Neural progenitor cell (in vitro differentiated cells): ENCODE measurements at regions not wholly inside any gene's neighbourhood (a gene's known extent, or its start where the extent isn't known, plus 50 kb on each side); places are given as distances from the start of the nearest gene placed in this dataset.

Source experiments
- EZH2 ChIP-seq: fragments of 200-600 bp; sonication (generic); IDR thresholded peaks from 2 replicates; pipeline ENCODE4 v1.6.1; 2017; ENCODE audit warnings: antibody characterized with exemption, mild to moderate bottlenecking, moderate library complexity
- EZH2phosphoT487 ChIP-seq: fragments of 200-600 bp; sonication (generic); IDR thresholded peaks from 2 replicates; pipeline ENCODE4 v1.6.1; 2017; ENCODE audit warnings: antibody characterized with exemption
- TF ChIP-seq, protein P1 (sequence below): fragments of 200-600 bp; sonication (generic); IDR thresholded peaks from 2 replicates; pipeline ENCODE4 v1.5.1; 2017; ENCODE audit warnings: antibody characterized with exemption, mild to moderate bottlenecking

DNA sequence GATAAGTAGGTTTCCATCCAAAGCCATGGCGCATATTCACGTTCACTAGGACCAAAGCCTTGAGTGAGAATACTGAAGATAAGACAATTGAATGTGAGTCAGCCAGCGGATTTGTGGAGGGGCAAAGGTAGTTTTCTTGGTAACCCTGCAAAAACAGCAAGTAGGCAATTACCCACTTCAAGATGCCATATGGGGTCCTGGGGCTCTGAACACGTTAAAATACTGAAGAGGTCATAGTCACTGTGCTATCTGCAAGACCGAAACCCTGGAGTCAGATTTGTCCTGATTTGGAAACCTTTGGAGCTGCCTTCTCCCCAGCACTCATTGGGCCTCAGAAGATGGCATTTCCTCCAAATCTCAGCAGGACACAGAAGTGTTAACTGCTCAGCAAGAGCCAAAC is 646.9 kb upstream of the LMCD1 start:
- TF ChIP-seq, protein P1, sequence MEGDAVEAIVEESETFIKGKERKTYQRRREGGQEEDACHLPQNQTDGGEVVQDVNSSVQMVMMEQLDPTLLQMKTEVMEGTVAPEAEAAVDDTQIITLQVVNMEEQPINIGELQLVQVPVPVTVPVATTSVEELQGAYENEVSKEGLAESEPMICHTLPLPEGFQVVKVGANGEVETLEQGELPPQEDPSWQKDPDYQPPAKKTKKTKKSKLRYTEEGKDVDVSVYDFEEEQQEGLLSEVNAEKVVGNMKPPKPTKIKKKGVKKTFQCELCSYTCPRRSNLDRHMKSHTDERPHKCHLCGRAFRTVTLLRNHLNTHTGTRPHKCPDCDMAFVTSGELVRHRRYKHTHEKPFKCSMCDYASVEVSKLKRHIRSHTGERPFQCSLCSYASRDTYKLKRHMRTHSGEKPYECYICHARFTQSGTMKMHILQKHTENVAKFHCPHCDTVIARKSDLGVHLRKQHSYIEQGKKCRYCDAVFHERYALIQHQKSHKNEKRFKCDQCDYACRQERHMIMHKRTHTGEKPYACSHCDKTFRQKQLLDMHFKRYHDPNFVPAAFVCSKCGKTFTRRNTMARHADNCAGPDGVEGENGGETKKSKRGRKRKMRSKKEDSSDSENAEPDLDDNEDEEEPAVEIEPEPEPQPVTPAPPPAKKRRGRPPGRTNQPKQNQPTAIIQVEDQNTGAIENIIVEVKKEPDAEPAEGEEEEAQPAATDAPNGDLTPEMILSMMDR = no peak
- TF ChIP-seq EZH2 = no peak
- no peak for TF ChIP-seq EZH2phosphoT487
